ENCODE measurements at regions not wholly inside any gene's neighbourhood (a gene's known extent, or its start where the extent isn't known, plus 50 kb on each side); places are given as distances from the start of the nearest gene placed in this dataset.

GRCh38 chr12:61804301-61804700, 455.9 kb upstream of the USP15 start (continued):
- TF ChIP-seq EP300 (IDR thresholded peaks at IDR 0.05; ENCODE audit: borderline replicate concordance in 1 of 2, low read depth in 2 of 2, low read length in 2 of 2) = no peak
- TF ChIP-seq SRF (IDR thresholded peaks at IDR 0.05; ENCODE audit: low read depth, low read length) = no peak
- TF ChIP-seq TCF12 (IDR thresholded peaks at IDR 0.05; ENCODE audit: low read depth, low read length) = no peak
- TF ChIP-seq JUND (IDR thresholded peaks at IDR 0.05; ENCODE audit: low read length) = no peak
- TF ChIP-seq YY1 (IDR thresholded peaks at IDR 0.05; ENCODE audit: low read depth, low read length) = no peak
- no peak for TF ChIP-seq NRF1 (IDR thresholded peaks at IDR 0.05; ENCODE audit: low read depth, low read length)
